HepG2 (cell line): ENCODE measurements at regions not wholly inside any gene's neighbourhood (a gene's known extent, or its start where the extent isn't known, plus 50 kb on each side); places are given as distances from the start of the nearest gene placed in this dataset.

ENCODE experiments used
- LCORL ChIP-seq, 2 experiments: fragments of 450-650 bp in 1 of 2; sonication (generic) in 1 of 2; formaldehyde crosslinking in 1 of 2; IDR thresholded peaks; 2 replicates each; pipeline versions ENCODE4 v1.5.0 to v1.6.1; 2017 to 2020; ENCODE audit warnings: antibody characterized with exemption in 1 of 2, missing genetic modification reagents in 1 of 2
- MEIS1 ChIP-seq: sonication (generic); formaldehyde crosslinking; IDR thresholded peaks from 2 replicates; pipeline ENCODE4 v1.9.0; 2021; ENCODE audit warnings: mild to moderate bottlenecking, missing genetic modification reagents, moderate library complexity, borderline replicate concordance
- USF2 ChIP-seq, 2 experiments: sonication (generic) in 1 of 2; formaldehyde crosslinking in 1 of 2; IDR thresholded peaks; 2 replicates each; pipeline versions ENCODE4 v1.5.1 to v1.6.1; 2011 to 2020; ENCODE audit warnings: borderline replicate concordance in 1 of 2, low read depth in 1 of 2, low read length in 1 of 2, mild to moderate bottlenecking in 1 of 2, missing genetic modification reagents in 1 of 2, moderate library complexity in 1 of 2
- YEATS4 ChIP-seq: sonication (generic); formaldehyde crosslinking; IDR thresholded peaks from 2 replicates; pipeline ENCODE4 v1.4.0; 2020; ENCODE audit warnings: missing genetic modification reagents, borderline replicate concordance
- YY1 ChIP-seq: IDR thresholded peaks from 2 replicates; pipeline ENCODE4 v1.6.1; 2011; ENCODE audit warnings: low read length, low read depth, moderate library complexity, mild to moderate bottlenecking; ENCODE audit not compliant: insufficient read depth, insufficient replicate concordance
- ZKSCAN8 ChIP-seq: IDR thresholded peaks from 2 replicates; pipeline ENCODE4 v1.6.1; 2016; ENCODE audit warnings: borderline replicate concordance, missing genetic modification reagents, missing compliant biosample characterization
- ZNF142 ChIP-seq: sonication (generic); formaldehyde crosslinking; IDR thresholded peaks from 2 replicates; pipeline ENCODE4 v1.4.0; 2020; ENCODE audit warnings: missing genetic modification reagents
- ZNF264 ChIP-seq: sonication (generic); formaldehyde crosslinking; IDR thresholded peaks from 2 replicates; pipeline ENCODE4 v1.4.0; 2020; ENCODE audit warnings: missing genetic modification reagents
- ZNF326 ChIP-seq: sonication (generic); formaldehyde crosslinking; IDR thresholded peaks from 2 replicates; pipeline ENCODE4 v1.4.0; 2020; ENCODE audit warnings: missing genetic modification reagents, borderline replicate concordance
- ZNF503 ChIP-seq: sonication (generic); formaldehyde crosslinking; IDR thresholded peaks from 2 replicates; pipeline ENCODE4 v1.4.0; 2020; ENCODE audit warnings: missing genetic modification reagents
- ZNF784 ChIP-seq: sonication (generic); formaldehyde crosslinking; IDR thresholded peaks from 2 replicates; pipeline ENCODE4 v1.5.1; 2020; ENCODE audit warnings: missing genetic modification reagents, mild to moderate bottlenecking, borderline replicate concordance
- TF ChIP-seq, protein P1 (sequence below): sonication (generic); formaldehyde crosslinking; IDR thresholded peaks from 2 replicates; pipeline ENCODE4 v1.5.0; 2020; ENCODE audit warnings: missing genetic modification reagents
- TF ChIP-seq, protein P2 (sequence below): sonication (generic); formaldehyde crosslinking; IDR thresholded peaks from 2 replicates; pipeline ENCODE4 v1.5.0; 2020; ENCODE audit warnings: missing genetic modification reagents, mild to moderate bottlenecking, borderline replicate concordance

GRCh38 chr2:41827354-41827971 is 220.4 kb upstream of the PKDCC start (continued):
- TF ChIP-seq ZNF784 (CRISPR knock-in tag): peak; percentile 46; the same call in 1 of the 2 replicates
- TF ChIP-seq ZNF326 (CRISPR knock-in tag): no peak
- TF ChIP-seq, protein P1, sequence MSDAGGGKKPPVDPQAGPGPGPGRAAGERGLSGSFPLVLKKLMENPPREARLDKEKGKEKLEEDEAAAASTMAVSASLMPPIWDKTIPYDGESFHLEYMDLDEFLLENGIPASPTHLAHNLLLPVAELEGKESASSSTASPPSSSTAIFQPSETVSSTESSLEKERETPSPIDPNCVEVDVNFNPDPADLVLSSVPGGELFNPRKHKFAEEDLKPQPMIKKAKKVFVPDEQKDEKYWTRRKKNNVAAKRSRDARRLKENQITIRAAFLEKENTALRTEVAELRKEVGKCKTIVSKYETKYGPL: peak; percentile 86
- TF ChIP-seq LCORL (IDR thresholded peaks at IDR 0.05): no peak
- TF ChIP-seq LCORL (CRISPR knock-in tag; IDR thresholded peaks at IDR 0.05): no peak
- TF ChIP-seq YEATS4 (CRISPR knock-in tag): 0 out of 2 replicates have a peak, but pooled peaks have one; percentile 29
- 0 out of 2 replicates have a peak, but pooled peaks have one; percentile 27 for TF ChIP-seq ZNF264 (CRISPR knock-in tag)
- TF ChIP-seq MEIS1: no peak
- no peak for TF ChIP-seq ZNF503
- no peak for TF ChIP-seq USF2 (IDR thresholded peaks at IDR 0.05; ENCODE audit: low read depth, low read length)
- TF ChIP-seq USF2 (CRISPR knock-in tag; IDR thresholded peaks at IDR 0.05; ENCODE audit: borderline replicate concordance): no peak
- TF ChIP-seq, protein P2, sequence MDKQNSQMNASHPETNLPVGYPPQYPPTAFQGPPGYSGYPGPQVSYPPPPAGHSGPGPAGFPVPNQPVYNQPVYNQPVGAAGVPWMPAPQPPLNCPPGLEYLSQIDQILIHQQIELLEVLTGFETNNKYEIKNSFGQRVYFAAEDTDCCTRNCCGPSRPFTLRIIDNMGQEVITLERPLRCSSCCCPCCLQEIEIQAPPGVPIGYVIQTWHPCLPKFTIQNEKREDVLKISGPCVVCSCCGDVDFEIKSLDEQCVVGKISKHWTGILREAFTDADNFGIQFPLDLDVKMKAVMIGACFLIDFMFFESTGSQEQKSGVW (CRISPR knock-in tag): no peak
- no peak for TF ChIP-seq ZKSCAN8 (CRISPR knock-in tag)
- no peak for TF ChIP-seq ZNF142 (CRISPR knock-in tag)
- no peak for TF ChIP-seq YY1
